Prostate gland (tissue), 2 donors: ENCODE measurements at regions not wholly inside any gene's neighbourhood (a gene's known extent, or its start where the extent isn't known, plus 50 kb on each side); places are given as distances from the start of the nearest gene placed in this dataset.

Experiments
- POLR2AphosphoS5 ChIP-seq: sonication (generic); formaldehyde crosslinking; IDR thresholded peaks from one replicate; pipeline ENCODE4 v1.6.1; 2017; ENCODE audit warnings: antibody characterized with exemption
- TF ChIP-seq, protein P1 (sequence below), 4 experiments: fragments of 200-600 bp in 2 of 4; fragments of 450-650 bp in 2 of 4; sonication (generic) in 2 of 4; IDR thresholded peaks; 1 replicate in 3 of 4; 2 replicates in 1 of 4; pipeline ENCODE4 v1.5.1; 2016 to 2019; ENCODE audit warnings: antibody characterized with exemption in 4 of 4, mild to moderate bottlenecking in 2 of 4, moderate library complexity in 2 of 4

DNA sequence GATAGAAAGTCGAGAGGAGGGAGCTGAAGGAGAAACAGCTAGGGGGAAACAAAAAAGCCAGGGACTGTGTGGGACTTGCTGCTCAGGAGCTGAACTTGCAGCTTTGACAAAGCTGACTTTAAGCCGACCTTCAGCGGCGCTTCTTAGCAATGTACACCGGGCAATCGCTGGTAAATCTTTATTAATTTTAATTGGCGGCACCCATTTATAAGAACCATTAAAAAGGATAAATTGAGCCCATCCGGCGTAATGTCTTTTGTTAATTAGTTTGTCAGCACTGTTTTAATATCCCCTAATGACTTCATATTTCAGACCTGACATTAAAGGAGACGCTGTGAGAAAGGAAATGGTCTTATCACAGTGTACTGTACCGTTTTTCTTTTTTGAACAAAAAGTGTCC lies 86.2 kb upstream of the VASH1 start:
- TF ChIP-seq POLR2AphosphoS5 = no peak
- TF ChIP-seq, protein P1, sequence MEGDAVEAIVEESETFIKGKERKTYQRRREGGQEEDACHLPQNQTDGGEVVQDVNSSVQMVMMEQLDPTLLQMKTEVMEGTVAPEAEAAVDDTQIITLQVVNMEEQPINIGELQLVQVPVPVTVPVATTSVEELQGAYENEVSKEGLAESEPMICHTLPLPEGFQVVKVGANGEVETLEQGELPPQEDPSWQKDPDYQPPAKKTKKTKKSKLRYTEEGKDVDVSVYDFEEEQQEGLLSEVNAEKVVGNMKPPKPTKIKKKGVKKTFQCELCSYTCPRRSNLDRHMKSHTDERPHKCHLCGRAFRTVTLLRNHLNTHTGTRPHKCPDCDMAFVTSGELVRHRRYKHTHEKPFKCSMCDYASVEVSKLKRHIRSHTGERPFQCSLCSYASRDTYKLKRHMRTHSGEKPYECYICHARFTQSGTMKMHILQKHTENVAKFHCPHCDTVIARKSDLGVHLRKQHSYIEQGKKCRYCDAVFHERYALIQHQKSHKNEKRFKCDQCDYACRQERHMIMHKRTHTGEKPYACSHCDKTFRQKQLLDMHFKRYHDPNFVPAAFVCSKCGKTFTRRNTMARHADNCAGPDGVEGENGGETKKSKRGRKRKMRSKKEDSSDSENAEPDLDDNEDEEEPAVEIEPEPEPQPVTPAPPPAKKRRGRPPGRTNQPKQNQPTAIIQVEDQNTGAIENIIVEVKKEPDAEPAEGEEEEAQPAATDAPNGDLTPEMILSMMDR (IDR thresholded peaks at IDR 0.05) = no peak
